Upper lobe of left lung (tissue), 4 donors: ENCODE measurements at regions not wholly inside any gene's neighbourhood (a gene's known extent, or its start where the extent isn't known, plus 50 kb on each side); places are given as distances from the start of the nearest gene placed in this dataset.

ENCODE experiments used
- EP300 ChIP-seq, 4 donors: sonication (generic); formaldehyde crosslinking; IDR thresholded peaks; one replicate each; pipeline ENCODE4 v1.5.1; 2017; ENCODE audit warnings: antibody characterized with exemption in 4 of 4, control low read depth in 2 of 4
- POLR2A ChIP-seq, 4 donors: fragments of 450-650 bp; IDR thresholded peaks; one replicate each; pipeline ENCODE4 v1.5.1; 2016 to 2017; ENCODE audit warnings: antibody characterized with exemption in 4 of 4, mild to moderate bottlenecking in 2 of 4
- TF ChIP-seq, protein P1 (sequence below), 6 experiments: fragments of 450-650 bp in 4 of 6; fragments of 200-600 bp in 2 of 6; sonication (generic) in 2 of 6; IDR thresholded peaks; one replicate each; pipeline ENCODE4 v1.5.1; 2016 to 2019; ENCODE audit warnings: antibody characterized with exemption in 6 of 6

DNA sequence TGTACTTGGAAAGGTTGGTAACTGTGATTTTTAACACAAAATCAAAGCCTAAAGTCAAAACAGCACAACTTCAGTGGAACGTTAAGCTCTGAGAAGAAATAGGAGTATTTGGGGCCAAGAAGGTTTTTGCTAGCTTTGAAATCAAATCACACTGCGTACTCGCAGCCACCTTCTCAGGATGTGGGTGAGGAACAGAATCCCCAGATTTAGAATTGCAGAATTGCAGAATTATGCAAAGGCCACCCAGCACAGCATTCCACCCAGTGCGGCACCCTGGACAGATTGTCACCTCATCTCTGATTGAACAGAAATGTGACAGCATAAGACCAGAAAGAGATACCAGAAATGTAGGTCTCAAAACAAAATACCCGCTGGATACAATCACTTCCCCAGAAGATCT lies 181.1 kb downstream of the DHX15 start:
- TF ChIP-seq, protein P1, sequence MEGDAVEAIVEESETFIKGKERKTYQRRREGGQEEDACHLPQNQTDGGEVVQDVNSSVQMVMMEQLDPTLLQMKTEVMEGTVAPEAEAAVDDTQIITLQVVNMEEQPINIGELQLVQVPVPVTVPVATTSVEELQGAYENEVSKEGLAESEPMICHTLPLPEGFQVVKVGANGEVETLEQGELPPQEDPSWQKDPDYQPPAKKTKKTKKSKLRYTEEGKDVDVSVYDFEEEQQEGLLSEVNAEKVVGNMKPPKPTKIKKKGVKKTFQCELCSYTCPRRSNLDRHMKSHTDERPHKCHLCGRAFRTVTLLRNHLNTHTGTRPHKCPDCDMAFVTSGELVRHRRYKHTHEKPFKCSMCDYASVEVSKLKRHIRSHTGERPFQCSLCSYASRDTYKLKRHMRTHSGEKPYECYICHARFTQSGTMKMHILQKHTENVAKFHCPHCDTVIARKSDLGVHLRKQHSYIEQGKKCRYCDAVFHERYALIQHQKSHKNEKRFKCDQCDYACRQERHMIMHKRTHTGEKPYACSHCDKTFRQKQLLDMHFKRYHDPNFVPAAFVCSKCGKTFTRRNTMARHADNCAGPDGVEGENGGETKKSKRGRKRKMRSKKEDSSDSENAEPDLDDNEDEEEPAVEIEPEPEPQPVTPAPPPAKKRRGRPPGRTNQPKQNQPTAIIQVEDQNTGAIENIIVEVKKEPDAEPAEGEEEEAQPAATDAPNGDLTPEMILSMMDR (IDR thresholded peaks at IDR 0.05), result no peak
- TF ChIP-seq EP300 (IDR thresholded peaks at IDR 0.05) (no peak), POLR2A (IDR thresholded peaks at IDR 0.05) (no peak)
